KBM-7 (cell line): ENCODE measurements at regions not wholly inside any gene's neighbourhood (a gene's known extent, or its start where the extent isn't known, plus 50 kb on each side); places are given as distances from the start of the nearest gene placed in this dataset.
A peak's percentile ranks its signal among the peaks of the same experiment; 100 is the strongest.
"Not testable (repeated sequence)": the region's sequence is repeated elsewhere in the genome, so short reads cannot be mapped to it uniquely, and the experiment has no call there.

Source experiments
- DNase-seq: peaks from one replicate; pipeline ENCODE4 v3.0.0-alpha.2; 2015
- in situ Hi-C: fragments of 300-500 bp; cut with MboI; formaldehyde crosslinking; loops from 2 replicates; pipeline ENCODE4 v1.14.3; 2020; ENCODE audit warnings: low sequenced_read_pairs, low pct_unique_long_range_greater_than_20kb, mixed read lengths

- DNase-seq, in situ Hi-C loops: not testable (repeated sequence)
These were observed 171.8 kb upstream of the ID2 start for GRCh38 chr2:8510055-8510454.

GRCh38 chr2:8510519-8510918 is 171.3 kb upstream of the ID2 start:
- no peak for DNase-seq
- in situ Hi-C loops, result no loop called here

- DNase-seq, result no peak
- in situ Hi-C loops, result no loop called here
These were observed 169.8 kb upstream of the ID2 start for GRCh38 chr2:8511868-8512612.

GRCh38 chr2:8513601-8514273 is 168.1 kb upstream of the ID2 start:
- no peak for DNase-seq
- in situ Hi-C loops, result no loop called here

GRCh38 chr2:8514274-8514662 is 167.6 kb upstream of the ID2 start:
- in situ Hi-C loops, result no loop called here
- no peak for DNase-seq

GRCh38 chr2:8514796-8515758 is 166.8 kb upstream of the ID2 start:
- in situ Hi-C loops, result no loop called here
- peak; percentile 96 for DNase-seq

- peak; percentile 51 for DNase-seq
- in situ Hi-C loops, result no loop called here
These were observed 165.9 kb upstream of the ID2 start for GRCh38 chr2:8515864-8516533.

GRCh38 chr2:8517850-8518498 is 163.9 kb upstream of the ID2 start:
- in situ Hi-C loops, result no loop called here
- DNase-seq, result no peak

GRCh38 chr2:8518979-8519668 is 162.7 kb upstream of the ID2 start:
- DNase-seq, result no peak
- in situ Hi-C loops, result no loop called here

GRCh38 chr2:8520791-8521344 is 161.0 kb upstream of the ID2 start:
- in situ Hi-C loops, result no loop called here
- no peak for DNase-seq

- in situ Hi-C loops, result no loop called here
- DNase-seq, result no peak
These were observed 159.2 kb upstream of the ID2 start for GRCh38 chr2:8522687-8523086.

- no peak for DNase-seq
- in situ Hi-C loops, result no loop called here
These were observed 157.5 kb upstream of the ID2 start for GRCh38 chr2:8524388-8524787.

- no peak for DNase-seq
- in situ Hi-C loops, result loop anchor here (25.0 kb wide), 1 partner anchor 1088 kb away; no protein-coding TSS in a partner anchor
These were observed 157.0 kb upstream of the ID2 start for GRCh38 chr2:8524823-8525222.

- DNase-seq, result no peak
- in situ Hi-C loops, result loop anchor here (25.0 kb wide), 1 partner anchor 1088 kb away; no protein-coding TSS in a partner anchor
These were observed 156.6 kb upstream of the ID2 start for GRCh38 chr2:8525236-8525581.

GRCh38 chr2:8525582-8526402 is 156.1 kb upstream of the ID2 start:
- DNase-seq, result peak; percentile 85
- in situ Hi-C loops, result loop anchor here (25.0 kb wide), 1 partner anchor 1088 kb away; no protein-coding TSS in a partner anchor

GRCh38 chr2:8526403-8526696 is 155.5 kb upstream of the ID2 start:
- no peak for DNase-seq
- in situ Hi-C loops, result loop anchor here (25.0 kb wide), 1 partner anchor 1089 kb away; no protein-coding TSS in a partner anchor

- in situ Hi-C loops, result loop anchor here (25.0 kb wide), 1 partner anchor 1090 kb away; no protein-coding TSS in a partner anchor
- DNase-seq, result no peak
These were observed 154.8 kb upstream of the ID2 start for GRCh38 chr2:8527031-8527430.
